ENCODE measurements at regions not wholly inside any gene's neighbourhood (a gene's known extent, or its start where the extent isn't known, plus 50 kb on each side); places are given as distances from the start of the nearest gene placed in this dataset.

DNA sequence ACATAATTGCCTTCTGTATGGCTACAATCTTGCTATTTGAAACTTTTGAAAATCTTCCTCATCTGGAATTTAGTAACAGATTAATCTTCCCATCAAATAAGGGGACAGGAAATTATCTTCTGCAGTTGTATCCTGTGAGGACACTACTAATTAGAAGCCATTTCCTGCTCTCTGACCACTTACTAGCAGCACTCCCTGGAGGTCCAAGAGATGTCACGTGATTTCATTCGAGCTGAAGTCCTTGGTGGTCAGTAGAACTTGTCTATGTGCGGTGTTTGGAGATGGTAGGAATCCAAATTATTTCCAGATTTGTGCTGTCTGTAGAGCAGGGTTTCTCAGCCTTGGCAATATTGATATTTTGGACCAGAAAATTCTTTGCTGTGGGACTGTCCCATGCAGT, 202.5 kb downstream of the TFAP2B start:
- no peak for TF ChIP-seq CTCF (IDR thresholded peaks at IDR 0.05)
- TF ChIP-seq POLR2A (IDR thresholded peaks at IDR 0.05): no peak

All from stomach (tissue), 4 donors.